ENCODE measurements at regions not wholly inside any gene's neighbourhood (a gene's known extent, or its start where the extent isn't known, plus 50 kb on each side); places are given as distances from the start of the nearest gene placed in this dataset.

DNA sequence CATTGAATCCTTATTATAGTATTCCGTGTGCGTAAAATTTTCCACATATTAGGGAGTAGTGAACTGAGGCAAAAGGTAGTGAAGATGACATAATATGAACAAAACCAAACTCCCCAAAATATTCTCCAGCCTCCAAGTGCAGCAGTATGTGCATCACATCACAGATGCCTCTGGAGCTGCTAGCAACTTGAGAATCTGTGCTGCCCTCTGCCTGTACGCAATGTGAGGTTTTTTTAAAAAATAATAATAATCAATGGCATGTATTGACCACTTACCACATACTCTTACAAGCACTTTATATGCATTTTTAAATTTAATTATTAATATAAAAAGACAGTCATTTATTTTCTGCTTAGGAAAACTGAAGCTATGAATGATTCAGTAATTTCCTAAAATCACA lies 583.0 kb upstream of the SPRY2 start:
- no peak overlapping the region for H3K27ac ChIP-seq
- no peak for TF ChIP-seq ZFX (IDR thresholded peaks at IDR 0.05)
- TF ChIP-seq, protein P1, sequence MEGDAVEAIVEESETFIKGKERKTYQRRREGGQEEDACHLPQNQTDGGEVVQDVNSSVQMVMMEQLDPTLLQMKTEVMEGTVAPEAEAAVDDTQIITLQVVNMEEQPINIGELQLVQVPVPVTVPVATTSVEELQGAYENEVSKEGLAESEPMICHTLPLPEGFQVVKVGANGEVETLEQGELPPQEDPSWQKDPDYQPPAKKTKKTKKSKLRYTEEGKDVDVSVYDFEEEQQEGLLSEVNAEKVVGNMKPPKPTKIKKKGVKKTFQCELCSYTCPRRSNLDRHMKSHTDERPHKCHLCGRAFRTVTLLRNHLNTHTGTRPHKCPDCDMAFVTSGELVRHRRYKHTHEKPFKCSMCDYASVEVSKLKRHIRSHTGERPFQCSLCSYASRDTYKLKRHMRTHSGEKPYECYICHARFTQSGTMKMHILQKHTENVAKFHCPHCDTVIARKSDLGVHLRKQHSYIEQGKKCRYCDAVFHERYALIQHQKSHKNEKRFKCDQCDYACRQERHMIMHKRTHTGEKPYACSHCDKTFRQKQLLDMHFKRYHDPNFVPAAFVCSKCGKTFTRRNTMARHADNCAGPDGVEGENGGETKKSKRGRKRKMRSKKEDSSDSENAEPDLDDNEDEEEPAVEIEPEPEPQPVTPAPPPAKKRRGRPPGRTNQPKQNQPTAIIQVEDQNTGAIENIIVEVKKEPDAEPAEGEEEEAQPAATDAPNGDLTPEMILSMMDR (conservative IDR thresholded peaks at IDR 0.05) = no peak; the same call in 1 of the 2 replicates

DNA sequence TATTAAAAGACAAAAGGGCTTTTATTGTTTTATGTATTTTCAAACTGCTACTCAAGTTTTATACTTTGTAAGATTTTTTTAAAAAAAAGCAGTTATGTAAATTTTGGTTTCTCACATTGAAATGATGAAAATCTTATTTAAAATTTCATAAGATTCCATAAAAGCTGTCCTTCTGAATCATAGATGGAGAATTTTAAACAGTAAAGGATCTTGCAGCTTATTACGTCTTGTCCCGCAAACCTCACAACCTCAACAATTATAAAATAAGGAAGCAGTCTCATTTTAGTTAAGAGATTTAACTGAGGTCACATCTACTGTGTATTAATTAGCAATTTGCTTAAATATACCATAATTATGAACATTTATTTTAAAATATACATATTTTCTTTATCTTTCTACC lies 581.0 kb upstream of the SPRY2 start:
- no peak overlapping the region for H3K27ac ChIP-seq
- TF ChIP-seq, protein P1 (conservative IDR thresholded peaks at IDR 0.05) = no peak
- no peak for TF ChIP-seq ZFX (IDR thresholded peaks at IDR 0.05)

DNA sequence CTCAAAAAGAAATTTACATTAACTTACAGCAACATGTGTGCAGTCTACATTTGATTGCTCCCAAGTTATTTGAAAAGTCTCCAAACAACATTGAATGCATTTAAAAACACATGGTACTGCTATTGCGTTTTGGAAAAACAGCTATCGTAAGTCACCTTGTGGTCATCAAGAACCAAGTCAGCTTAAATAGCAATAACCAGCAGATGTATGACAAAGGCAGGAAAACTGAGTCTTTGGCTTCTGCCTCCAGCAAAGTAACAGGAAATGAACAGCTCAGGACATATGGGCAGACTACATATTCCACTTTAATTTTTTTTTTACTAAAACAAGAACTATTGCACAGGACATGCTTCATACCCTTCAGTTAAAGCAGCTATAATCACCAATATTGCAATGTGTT lies 580.6 kb upstream of the SPRY2 start:
- H3K27ac ChIP-seq = no peak overlapping the region
- TF ChIP-seq ZFX (IDR thresholded peaks at IDR 0.05) = no peak
- TF ChIP-seq, protein P1 (conservative IDR thresholded peaks at IDR 0.05) = no peak

DNA sequence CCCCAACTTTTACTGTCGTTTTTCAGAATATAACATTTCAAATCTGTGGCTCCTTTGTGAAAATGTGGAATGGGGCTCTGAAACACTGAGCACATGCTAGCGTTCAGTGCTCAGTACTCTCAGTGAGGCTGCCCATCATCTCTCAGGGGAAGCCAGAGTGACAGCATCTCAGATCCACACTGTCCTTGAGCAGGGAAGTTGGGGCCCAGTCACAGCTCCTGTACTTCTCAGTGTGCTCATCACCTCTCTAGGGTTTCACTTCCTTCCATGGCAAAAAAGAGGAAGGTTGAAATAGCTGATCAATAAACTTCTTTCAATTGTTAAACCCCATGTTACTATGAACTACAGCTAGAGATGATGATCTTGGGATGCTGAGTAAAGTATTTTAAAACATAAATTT lies 565.9 kb upstream of the SPRY2 start:
- TF ChIP-seq, protein P1 (conservative IDR thresholded peaks at IDR 0.05) = no peak
- no peak for TF ChIP-seq ZFX (IDR thresholded peaks at IDR 0.05)
- H3K27ac ChIP-seq = no peak overlapping the region

DNA sequence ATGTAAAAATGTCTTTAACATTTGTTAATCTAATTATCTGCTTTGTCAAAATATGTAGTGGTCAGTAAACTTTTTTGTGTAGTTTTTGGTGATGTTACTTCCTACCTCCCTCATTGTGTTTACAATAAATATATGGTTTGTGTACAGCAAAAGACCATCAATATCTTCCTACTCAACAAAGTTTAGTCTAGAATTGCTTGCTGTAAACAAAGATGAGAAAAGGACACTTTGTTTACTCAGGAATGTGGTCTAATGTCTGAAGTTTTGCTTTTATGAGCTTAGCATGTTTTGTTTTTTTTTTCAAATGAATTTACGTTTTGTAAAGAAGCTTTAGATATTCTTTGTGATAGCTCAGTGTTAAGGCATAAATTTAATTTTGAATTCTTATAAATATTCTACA lies 563.5 kb upstream of the SPRY2 start:
- TF ChIP-seq ZFX (IDR thresholded peaks at IDR 0.05) = no peak
- TF ChIP-seq, protein P1 (conservative IDR thresholded peaks at IDR 0.05) = no peak

DNA sequence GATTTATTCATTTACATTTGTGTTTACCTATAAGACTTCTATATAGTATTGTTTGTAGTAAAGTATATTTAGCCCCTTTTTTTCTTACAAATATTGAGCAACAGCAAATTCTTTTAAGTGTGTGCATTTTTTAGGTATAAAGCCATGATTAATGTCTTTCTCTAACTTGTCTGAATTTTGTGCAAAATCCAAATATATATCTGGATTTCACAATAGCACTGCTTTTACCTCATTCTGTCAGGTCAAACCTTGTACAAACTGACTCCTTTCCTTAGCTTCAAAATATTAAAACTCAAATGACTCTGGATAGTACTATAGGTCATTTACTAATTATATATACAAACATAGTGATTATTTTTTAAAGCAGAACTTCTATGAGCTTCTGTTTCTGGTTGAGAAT lies 563.0 kb upstream of the SPRY2 start:
- TF ChIP-seq, protein P1 (conservative IDR thresholded peaks at IDR 0.05) = no peak
- TF ChIP-seq ZFX (IDR thresholded peaks at IDR 0.05) = no peak

More for the DNA sequence above, 563.5 kb upstream of the SPRY2 start:
- no peak overlapping the region for H3K27ac ChIP-seq

DNA sequence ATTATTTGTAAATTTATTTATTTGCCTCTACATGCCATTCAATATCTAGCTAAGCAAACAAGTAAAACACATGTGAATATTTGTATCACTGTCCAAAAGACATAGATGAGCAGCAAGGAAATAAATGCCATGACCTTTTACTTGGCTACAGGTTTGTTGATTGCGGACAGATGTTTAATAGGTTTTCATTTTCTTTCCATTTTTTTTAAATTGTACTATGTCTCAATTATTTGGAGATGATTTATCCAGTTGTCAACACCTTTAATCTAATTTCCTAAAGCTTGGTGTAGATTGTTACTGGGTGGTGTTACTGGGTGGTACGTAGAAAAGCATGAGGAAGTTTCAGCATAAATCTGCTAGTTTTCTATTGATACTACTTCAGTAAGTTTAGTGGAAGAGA lies 560.6 kb upstream of the SPRY2 start:
- no peak for TF ChIP-seq ZFX (IDR thresholded peaks at IDR 0.05)
- TF ChIP-seq, protein P1 (conservative IDR thresholded peaks at IDR 0.05) = no peak
- H3K27ac ChIP-seq = no peak overlapping the region

More for the DNA sequence above, 563.0 kb upstream of the SPRY2 start:
- no peak overlapping the region for H3K27ac ChIP-seq
